GM06990 (cell line): ENCODE measurements at regions not wholly inside any gene's neighbourhood (a gene's known extent, or its start where the extent isn't known, plus 50 kb on each side); places are given as distances from the start of the nearest gene placed in this dataset.
A peak's percentile ranks its signal among the peaks of the same experiment; 100 is the strongest.

Experiments used
- DNase-seq: peaks from one replicate; pipeline ENCODE4 v3.0.0-alpha.2; 2011; ENCODE audit not compliant: insufficient read length; ENCODE audit errors: extremely low read depth
- H3K27me3 ChIP-seq: replicated peaks from 2 replicates; pipeline ENCODE4 v1.6.0; 2011; ENCODE audit warnings: low read length; ENCODE audit not compliant: control insufficient read depth, insufficient read depth
- H3K36me3 ChIP-seq: 2 replicates; pipeline ENCODE4 v1.5.1; 2011; ENCODE audit warnings: low read length; ENCODE audit not compliant: control insufficient read depth, insufficient read depth
- H3K4me3 ChIP-seq: replicated peaks from 2 replicates; pipeline ENCODE4 v1.5.1; 2011; ENCODE audit warnings: low read depth, mild to moderate bottlenecking, control low read depth, low read length
- CTCF ChIP-seq: IDR thresholded peaks from 2 replicates; pipeline ENCODE4 v1.5.1; 2011; ENCODE audit warnings: low read length, control low read depth, mild to moderate bottlenecking, inconsistent platforms; ENCODE audit not compliant: insufficient read depth, poor library complexity, severe bottlenecking

- H3K4me3 ChIP-seq, result no peak overlapping the region
- no peaks in the 10 kb centered on the region for H3K27me3 ChIP-seq
- peaks cover 5% of the 10 kb centered on the region; the same call in 1 of the 2 replicates for H3K36me3 ChIP-seq
- no peak for TF ChIP-seq CTCF
- DNase-seq, result peak; percentile 41
Measured at GRCh38 chr9:94173632-94174031, 85.5 kb upstream of the ZNF169 start.

GRCh38 chr9:94174164-94174563 is 84.9 kb upstream of the ZNF169 start:
- Histone ChIP-seq H3K36me3 (peaks cover 5% of the 10 kb centered on the region; the same call in 1 of the 2 replicates), H3K4me3 (no peak overlapping the region), H3K27me3 (no peaks in the 10 kb centered on the region)
- TF ChIP-seq CTCF, result no peak
- no peak for DNase-seq

- no peak for DNase-seq
- H3K27me3 ChIP-seq, result no peaks in the 10 kb centered on the region
- no peak for TF ChIP-seq CTCF
- H3K36me3 ChIP-seq, result peaks cover 5% of the 10 kb centered on the region; the same call in 1 of the 2 replicates
- H3K4me3 ChIP-seq, result no peak overlapping the region
Measured at GRCh38 chr9:94175669-94176068, 83.4 kb upstream of the ZNF169 start.

- DNase-seq, result no peak
- no peaks in the 10 kb centered on the region for H3K27me3 ChIP-seq
Measured at GRCh38 chr9:94176608-94177007, 82.5 kb upstream of the ZNF169 start.

GRCh38 chr9:94178927-94179326 is 80.2 kb upstream of the ZNF169 start:
- Histone ChIP-seq H3K4me3 (no peak overlapping the region), H3K36me3 (peaks cover 9% of the 10 kb centered on the region), H3K27me3 (no peaks in the 10 kb centered on the region)
- TF ChIP-seq CTCF, result no peak
- DNase-seq, result no peak

More at GRCh38 chr9:94176608-94177007, 82.5 kb upstream of the ZNF169 start:
- TF ChIP-seq CTCF, result no peak
- peaks cover 5% of the 10 kb centered on the region; the same call in 1 of the 2 replicates for H3K36me3 ChIP-seq
- H3K4me3 ChIP-seq, result no peak overlapping the region
